MM.1S (cell line): ENCODE measurements at regions not wholly inside any gene's neighbourhood (a gene's known extent, or its start where the extent isn't known, plus 50 kb on each side); places are given as distances from the start of the nearest gene placed in this dataset.

Source experiments
- DNase-seq: peaks from one replicate; pipeline ENCODE4 v3.0.0-alpha.2; 2015
- H2AFZ ChIP-seq: fragments of 300-600 bp; sonication (generic); 2 replicates; pipeline ENCODE4 v1.6.0; 2016; ENCODE audit warnings: antibody characterized with exemption, low read length
- H3F3A ChIP-seq: fragments of 300-600 bp; sonication (generic); 2 replicates; pipeline ENCODE4 v1.6.1; 2016; ENCODE audit warnings: mild to moderate bottlenecking, antibody characterized with exemption, low read length, moderate library complexity, mixed read lengths; ENCODE audit not compliant: insufficient read depth
- H3K27ac ChIP-seq: fragments of 300-600 bp; sonication (generic); 2 replicates; pipeline ENCODE4 v1.5.1; 2016; ENCODE audit warnings: mild to moderate bottlenecking, low read length
- H3K27me3 ChIP-seq: fragments of 300-600 bp; sonication (generic); replicated peaks from 2 replicates; pipeline ENCODE4 v1.6.0; 2016; ENCODE audit warnings: low read length; ENCODE audit not compliant: insufficient read depth
- H3K36me3 ChIP-seq: fragments of 300-600 bp; sonication (generic); replicated peaks from 2 replicates; pipeline ENCODE4 v1.6.1; 2016; ENCODE audit warnings: mild to moderate bottlenecking, low read length, mixed read lengths; ENCODE audit not compliant: insufficient read depth
- H3K4me1 ChIP-seq: fragments of 300-600 bp; sonication (generic); 2 replicates; pipeline ENCODE4 v1.6.1; 2016; ENCODE audit warnings: low read length, mixed read lengths
- H3K4me2 ChIP-seq: fragments of 300-600 bp; sonication (generic); 2 replicates; pipeline ENCODE4 v1.6.0; 2016; ENCODE audit warnings: low read depth, low read length
- H3K4me3 ChIP-seq: fragments of 300-600 bp; sonication (generic); 2 replicates; pipeline ENCODE4 v1.5.1; 2016; ENCODE audit warnings: low read length, mixed read lengths
- H3K79me2 ChIP-seq: fragments of 300-600 bp; sonication (generic); 2 replicates; pipeline ENCODE4 v1.6.1; 2016; ENCODE audit warnings: mixed run types, low read length, mixed read lengths
- H3K9ac ChIP-seq: fragments of 300-600 bp; sonication (generic); 2 replicates; pipeline ENCODE4 v1.6.1; 2016; ENCODE audit warnings: low read length, mixed read lengths
- H3K9me2 ChIP-seq: fragments of 300-600 bp; sonication (generic); replicated peaks from 2 replicates; pipeline ENCODE4 v1.6.1; 2016; ENCODE audit warnings: mild to moderate bottlenecking, low read length, mixed read lengths; ENCODE audit not compliant: insufficient read depth
- H3K9me3 ChIP-seq: fragments of 300-600 bp; sonication (generic); replicated peaks from 2 replicates; pipeline ENCODE4 v1.6.1; 2016; ENCODE audit warnings: mild to moderate bottlenecking, low read length, mixed read lengths; ENCODE audit not compliant: insufficient read depth
- H4K20me1 ChIP-seq: fragments of 300-600 bp; sonication (generic); 2 replicates; pipeline ENCODE4 v1.6.1; 2016; ENCODE audit warnings: mild to moderate bottlenecking, low read length, moderate library complexity, mixed read lengths; ENCODE audit not compliant: insufficient read depth
- EZH2 ChIP-seq: fragments of 300-600 bp; sonication (generic); optimal IDR thresholded peaks from 2 replicates; pipeline ENCODE3; 2017; ENCODE audit warnings: low read depth, mild to moderate bottlenecking, antibody characterized with exemption, low read length, mixed read lengths
- EZH2phosphoT487 ChIP-seq: fragments of 300-600 bp; sonication (generic); IDR thresholded peaks from 2 replicates; pipeline ENCODE4 v1.6.1; 2018; ENCODE audit warnings: antibody characterized with exemption, low read length
- TF ChIP-seq, protein P1 (sequence below): fragments of 300-600 bp; sonication (generic); IDR thresholded peaks from 2 replicates; pipeline ENCODE4 v1.5.1; 2016; ENCODE audit warnings: antibody characterized with exemption, low read length, mixed read lengths

DNA sequence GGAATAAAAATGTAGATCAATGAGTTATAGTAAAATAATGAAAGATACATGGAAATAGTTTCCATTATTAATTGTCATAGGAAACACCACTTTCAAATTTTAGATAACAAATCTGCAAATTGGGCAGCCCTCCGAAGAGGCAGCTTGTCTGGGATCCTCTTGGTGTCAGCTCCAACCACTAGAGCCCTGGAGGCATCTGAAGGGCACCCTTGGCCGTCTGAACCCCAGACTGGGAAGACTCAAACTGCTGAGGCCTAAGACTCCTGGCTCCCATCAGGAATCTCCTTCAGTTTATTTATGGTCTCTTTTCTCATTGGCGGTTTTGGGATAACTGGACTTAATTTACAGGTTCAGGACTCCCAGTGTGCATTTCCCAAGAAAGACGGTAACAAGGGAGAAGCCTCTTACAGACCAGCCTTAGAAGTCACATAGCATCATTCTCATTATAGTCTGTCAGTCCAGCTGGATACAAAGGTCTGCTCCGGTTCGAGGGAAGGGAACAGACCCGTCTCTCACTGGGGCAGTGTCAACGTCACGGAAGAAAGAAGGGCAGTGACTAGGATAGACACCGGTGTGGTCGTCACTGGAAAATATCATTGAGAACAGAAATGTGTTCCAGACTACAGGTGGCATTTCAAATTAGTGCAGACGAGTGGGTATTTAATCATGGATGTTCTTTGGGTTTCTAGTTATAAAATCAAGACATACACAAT is 390.7 kb upstream of the NETO1 start:
- TF ChIP-seq, protein P1, sequence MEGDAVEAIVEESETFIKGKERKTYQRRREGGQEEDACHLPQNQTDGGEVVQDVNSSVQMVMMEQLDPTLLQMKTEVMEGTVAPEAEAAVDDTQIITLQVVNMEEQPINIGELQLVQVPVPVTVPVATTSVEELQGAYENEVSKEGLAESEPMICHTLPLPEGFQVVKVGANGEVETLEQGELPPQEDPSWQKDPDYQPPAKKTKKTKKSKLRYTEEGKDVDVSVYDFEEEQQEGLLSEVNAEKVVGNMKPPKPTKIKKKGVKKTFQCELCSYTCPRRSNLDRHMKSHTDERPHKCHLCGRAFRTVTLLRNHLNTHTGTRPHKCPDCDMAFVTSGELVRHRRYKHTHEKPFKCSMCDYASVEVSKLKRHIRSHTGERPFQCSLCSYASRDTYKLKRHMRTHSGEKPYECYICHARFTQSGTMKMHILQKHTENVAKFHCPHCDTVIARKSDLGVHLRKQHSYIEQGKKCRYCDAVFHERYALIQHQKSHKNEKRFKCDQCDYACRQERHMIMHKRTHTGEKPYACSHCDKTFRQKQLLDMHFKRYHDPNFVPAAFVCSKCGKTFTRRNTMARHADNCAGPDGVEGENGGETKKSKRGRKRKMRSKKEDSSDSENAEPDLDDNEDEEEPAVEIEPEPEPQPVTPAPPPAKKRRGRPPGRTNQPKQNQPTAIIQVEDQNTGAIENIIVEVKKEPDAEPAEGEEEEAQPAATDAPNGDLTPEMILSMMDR: no peak
- TF ChIP-seq EZH2 (no peak), EZH2phosphoT487 (no peak)
- Histone ChIP-seq H3K9me3 (no peaks in the 10 kb centered on the region), H3K4me1 (no peaks in the 10 kb centered on the region), H3K27ac (no peak overlapping the region), H3K79me2 (no peaks in the 10 kb centered on the region), H3K9ac (no peak overlapping the region), H3K9me2 (no peaks in the 10 kb centered on the region), H3K36me3 (no peaks in the 10 kb centered on the region), H3K27me3 (no peaks in the 10 kb centered on the region), H3K4me3 (no peak overlapping the region), H3K4me2 (no peak overlapping the region), H3F3A (no peaks in the 10 kb centered on the region), H4K20me1 (no peaks in the 10 kb centered on the region), H2AFZ (no peak overlapping the region)
- DNase-seq: no peak

DNA sequence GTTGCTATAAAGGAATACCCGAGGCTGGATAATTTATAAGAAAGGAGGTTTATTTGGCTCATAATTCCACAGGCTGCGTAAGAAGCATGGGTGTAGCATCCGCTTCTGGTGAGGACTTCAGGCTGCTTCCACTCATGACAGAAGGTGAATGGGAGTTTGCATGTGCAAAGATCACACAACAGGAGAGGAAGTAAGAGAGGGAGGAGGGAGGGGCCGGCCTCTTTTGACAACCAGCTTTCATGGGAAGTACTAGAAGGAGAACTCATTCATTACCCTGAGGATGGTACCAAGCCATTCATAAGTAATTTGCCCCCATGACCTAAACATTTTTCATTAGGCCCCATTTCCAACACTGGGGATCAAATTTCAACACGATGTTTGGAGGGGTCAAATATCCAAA is 386.8 kb upstream of the NETO1 start:
- TF ChIP-seq, protein P1: no peak
- TF ChIP-seq EZH2phosphoT487 (no peak), EZH2 (no peak)
- Histone ChIP-seq H3K9me2 (no peaks in the 10 kb centered on the region), H3K36me3 (no peaks in the 10 kb centered on the region), H4K20me1 (no peaks in the 10 kb centered on the region), H2AFZ (no peak overlapping the region), H3K27ac (no peak overlapping the region), H3K4me2 (no peak overlapping the region), H3K9ac (no peak overlapping the region), H3K79me2 (no peaks in the 10 kb centered on the region), H3K4me3 (no peak overlapping the region), H3K4me1 (no peaks in the 10 kb centered on the region), H3K9me3 (no peaks in the 10 kb centered on the region), H3F3A (no peaks in the 10 kb centered on the region), H3K27me3 (no peaks in the 10 kb centered on the region)
- no peak for DNase-seq

DNA sequence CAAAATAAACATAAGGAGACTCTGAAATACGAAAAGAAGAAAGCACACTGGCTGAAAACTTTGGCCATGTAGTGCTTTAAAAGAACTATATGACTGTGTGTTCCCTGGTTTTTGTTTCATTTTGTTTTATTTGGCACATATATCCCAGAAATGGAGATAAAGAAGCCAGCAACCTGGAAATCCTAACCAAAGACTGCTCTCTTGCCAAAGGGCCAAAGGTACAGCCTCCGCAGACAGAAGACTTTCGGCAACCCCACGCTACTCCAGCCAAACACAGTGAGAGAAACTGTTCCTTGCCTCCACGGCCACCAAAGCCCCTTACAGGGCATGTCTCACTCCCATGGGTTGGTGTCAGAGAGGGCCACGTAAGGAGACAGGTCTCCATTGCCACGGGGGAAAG is 381.2 kb upstream of the NETO1 start:
- Histone ChIP-seq H3K9ac (no peak overlapping the region), H3K9me2 (no peaks in the 10 kb centered on the region), H3F3A (no peaks in the 10 kb centered on the region), H3K36me3 (no peaks in the 10 kb centered on the region), H3K27me3 (no peaks in the 10 kb centered on the region), H3K4me2 (no peak overlapping the region), H3K79me2 (no peaks in the 10 kb centered on the region), H2AFZ (no peak overlapping the region), H3K9me3 (no peaks in the 10 kb centered on the region), H3K27ac (no peak overlapping the region), H3K4me3 (no peak overlapping the region), H3K4me1 (no peaks in the 10 kb centered on the region), H4K20me1 (no peaks in the 10 kb centered on the region)
- DNase-seq: no peak
- TF ChIP-seq EZH2phosphoT487 (no peak), EZH2 (no peak)
- TF ChIP-seq, protein P1: no peak
